Spleen (tissue), 11 donors: ENCODE measurements at regions not wholly inside any gene's neighbourhood (a gene's known extent, or its start where the extent isn't known, plus 50 kb on each side); places are given as distances from the start of the nearest gene placed in this dataset.

Experiments
- DNase-seq: peaks from one replicate; pipeline ENCODE4 v3.0.0-alpha.2; 2020
- H3K27ac ChIP-seq, 8 donors: fragments of 200-600 bp; sonication (generic) in 7 of 8; 1 replicate in 4 of 8; 2 replicates in 4 of 8; pipeline versions ENCODE4 v1.5.0 to v1.8.0; 2016 to 2021; ENCODE audit warnings: inconsistent platforms in 4 of 8, mild to moderate bottlenecking in 4 of 8, moderate library complexity in 1 of 8
- H3K27me3 ChIP-seq, 7 donors: fragments of 200-600 bp; sonication (generic) in 6 of 7; replicated peaks in 1 of 7; 1 replicate in 4 of 7; 2 replicates in 3 of 7; pipeline versions ENCODE4 v1.5.0 to v1.8.0; 2016 to 2021; ENCODE audit warnings: inconsistent platforms in 3 of 7, mild to moderate bottlenecking in 1 of 7
- H3K36me3 ChIP-seq, 6 donors: fragments of 200-600 bp; sonication (generic) in 5 of 6; 1 replicate in 4 of 6; 2 replicates in 2 of 6; pipeline versions ENCODE4 v1.5.0 to v1.8.0; 2016 to 2021; ENCODE audit warnings: inconsistent platforms in 2 of 6
- H3K4me1 ChIP-seq, 6 donors: fragments of 200-600 bp; sonication (generic) in 5 of 6; 1 replicate in 3 of 6; 2 replicates in 3 of 6; pipeline versions ENCODE4 v1.5.0 to v1.8.0; 2016 to 2021; ENCODE audit warnings: inconsistent platforms in 3 of 6
- H3K4me3 ChIP-seq, 8 donors: fragments of 200-600 bp; sonication (generic) in 7 of 8; 1 replicate in 4 of 8; 2 replicates in 4 of 8; pipeline versions ENCODE4 v1.5.0 to v1.8.0; 2016 to 2021; ENCODE audit warnings: inconsistent platforms in 4 of 8, mild to moderate bottlenecking in 4 of 8, moderate library complexity in 2 of 8
- H3K9me3 ChIP-seq, 8 donors: fragments of 200-600 bp; sonication (generic) in 7 of 8; 1 replicate in 4 of 8; 2 replicates in 4 of 8; pipeline versions ENCODE4 v1.5.0 to v1.8.0; 2016 to 2021; ENCODE audit warnings: inconsistent platforms in 4 of 8
- POLR2A ChIP-seq, 3 donors: fragments of 450-650 bp; IDR thresholded peaks; one replicate each; pipeline ENCODE4 v1.5.1; 2017; ENCODE audit warnings: antibody characterized with exemption in 3 of 3, mild to moderate bottlenecking in 1 of 3
- POLR2AphosphoS5 ChIP-seq, 3 donors: sonication (generic); formaldehyde crosslinking; IDR thresholded peaks; one replicate each; pipeline ENCODE4 v1.5.1; 2017; ENCODE audit warnings: antibody characterized with exemption in 3 of 3
- WGBS, 5 donors: extraction: QIAGEN DNeasy Blood & Tissue Kit in 3 of 5; methylation state at CpG; one replicate each; pipeline versions ENCODE4 v1.1.5 to v1.1.7; 2013 to 2018; 5-methylcytosine and 5-hydroxymethylcytosine counted together
- intact Hi-C: fragments of 100-400 bp; cut with DNase I; formaldehyde crosslinking; loops from one replicate; pipeline ENCODE4 v1.15.0; 2023; ENCODE audit warnings: low total_unique reads
- TF ChIP-seq, protein P1 (sequence below), 11 experiments: fragments of 200-600 bp in 7 of 11; fragments of 450-650 bp in 4 of 11; sonication (generic) in 4 of 11; IDR thresholded peaks in 8 of 11; conservative IDR thresholded peaks in 3 of 11; 1 replicate in 7 of 11; 2 replicates in 4 of 11; pipeline versions ENCODE4 v1.4.0 to v1.8.0; 2016 to 2021; ENCODE audit warnings: antibody characterized with exemption in 11 of 11, inconsistent platforms in 4 of 11, mild to moderate bottlenecking in 1 of 11
- donor health status: healthy with polysubstance abuse.
- donor health status: DM: no; HTN: no; CAD: no; lungs with moderate emphysema.
- donor health status: DM: no; HTN: no; CAD: no.
- donor health status: Bipolar disorder and iron deficiency.
- donor health status: healthy.
- donor health status: DM: no; HTN: no; CAD: no.
- donor health status: DM: yes; HTN: yes; CAD: no.

DNA sequence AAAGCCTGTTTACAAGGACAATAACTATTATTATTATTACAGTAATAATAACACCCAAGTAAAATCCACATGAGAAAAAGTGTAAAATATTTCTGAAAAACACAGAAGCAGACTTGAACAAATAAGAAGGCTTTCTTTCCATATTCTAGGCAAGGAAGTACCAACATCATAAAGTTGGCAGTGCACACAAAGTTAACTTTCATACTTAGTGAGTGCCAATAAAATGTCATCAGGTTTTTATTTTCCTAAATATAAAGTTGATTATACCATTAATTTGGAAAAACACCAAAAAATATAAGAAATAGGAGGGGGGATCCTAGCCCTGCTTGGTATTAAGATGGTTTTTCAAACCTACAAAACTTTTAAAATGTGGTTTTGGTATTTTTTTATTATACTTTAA is 161.4 kb downstream of the PRELID2 start:
- no peak overlapping the region for H3K4me3 ChIP-seq
- intact Hi-C loops: no loop called here
- H3K36me3 ChIP-seq: no peaks in the 10 kb centered on the region
- TF ChIP-seq POLR2A (IDR thresholded peaks at IDR 0.05) (no peak), POLR2AphosphoS5 (IDR thresholded peaks at IDR 0.05) (no peak)
- TF ChIP-seq, protein P1, sequence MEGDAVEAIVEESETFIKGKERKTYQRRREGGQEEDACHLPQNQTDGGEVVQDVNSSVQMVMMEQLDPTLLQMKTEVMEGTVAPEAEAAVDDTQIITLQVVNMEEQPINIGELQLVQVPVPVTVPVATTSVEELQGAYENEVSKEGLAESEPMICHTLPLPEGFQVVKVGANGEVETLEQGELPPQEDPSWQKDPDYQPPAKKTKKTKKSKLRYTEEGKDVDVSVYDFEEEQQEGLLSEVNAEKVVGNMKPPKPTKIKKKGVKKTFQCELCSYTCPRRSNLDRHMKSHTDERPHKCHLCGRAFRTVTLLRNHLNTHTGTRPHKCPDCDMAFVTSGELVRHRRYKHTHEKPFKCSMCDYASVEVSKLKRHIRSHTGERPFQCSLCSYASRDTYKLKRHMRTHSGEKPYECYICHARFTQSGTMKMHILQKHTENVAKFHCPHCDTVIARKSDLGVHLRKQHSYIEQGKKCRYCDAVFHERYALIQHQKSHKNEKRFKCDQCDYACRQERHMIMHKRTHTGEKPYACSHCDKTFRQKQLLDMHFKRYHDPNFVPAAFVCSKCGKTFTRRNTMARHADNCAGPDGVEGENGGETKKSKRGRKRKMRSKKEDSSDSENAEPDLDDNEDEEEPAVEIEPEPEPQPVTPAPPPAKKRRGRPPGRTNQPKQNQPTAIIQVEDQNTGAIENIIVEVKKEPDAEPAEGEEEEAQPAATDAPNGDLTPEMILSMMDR (IDR thresholded peaks at IDR 0.05 in 8 of 11, conservative IDR thresholded peaks at IDR 0.05 in 3 of 11): no peak
- H3K27me3 ChIP-seq: no peaks in the 10 kb centered on the region
- no peak for DNase-seq
- no peaks in the 10 kb centered on the region for H3K4me1 ChIP-seq
- no peaks in the 10 kb centered on the region for H3K9me3 ChIP-seq
- no peak overlapping the region for H3K27ac ChIP-seq

GRCh38 chr5:145668714-145669113 is 166.4 kb downstream of the PRELID2 start:
- no peak overlapping the region for H3K27ac ChIP-seq
- no peak overlapping the region for H3K4me3 ChIP-seq
- H3K27me3 ChIP-seq: no peaks in the 10 kb centered on the region
- no peak for TF ChIP-seq POLR2A (IDR thresholded peaks at IDR 0.05)
- TF ChIP-seq, protein P1 (IDR thresholded peaks at IDR 0.05 in 8 of 11, conservative IDR thresholded peaks at IDR 0.05 in 3 of 11): no peak
- TF ChIP-seq POLR2AphosphoS5 (IDR thresholded peaks at IDR 0.05): no peak
- intact Hi-C loops: no loop called here
- no peaks in the 10 kb centered on the region for H3K4me1 ChIP-seq
- no peak for DNase-seq
- no peaks in the 10 kb centered on the region for H3K36me3 ChIP-seq
- no peaks in the 10 kb centered on the region for H3K9me3 ChIP-seq
- 58 to 78% (median 71%) methylated on average over 3 of the region's 3 CpGs for WGBS, 5 donors

DNA sequence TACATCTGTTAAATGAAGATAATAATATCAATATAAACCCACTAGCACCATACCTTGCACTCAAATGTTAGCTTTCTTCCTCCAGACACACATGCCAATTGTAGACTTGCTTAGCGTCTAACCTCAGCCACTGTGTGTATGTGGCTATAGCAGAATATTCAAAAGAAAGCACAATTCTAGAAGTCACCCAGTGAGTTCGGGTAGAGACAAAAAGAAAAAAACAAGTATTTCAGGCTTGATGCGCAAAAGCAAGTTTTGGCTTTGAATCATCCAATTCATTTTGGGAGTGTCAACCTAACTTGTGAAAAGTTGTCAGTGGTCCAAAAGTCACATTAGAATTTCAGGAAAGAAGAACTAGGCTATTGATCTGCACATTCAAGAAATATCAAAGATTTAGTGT is 167.4 kb downstream of the PRELID2 start:
- H3K27ac ChIP-seq: no peak overlapping the region
- intact Hi-C loops: no loop called here

DNA sequence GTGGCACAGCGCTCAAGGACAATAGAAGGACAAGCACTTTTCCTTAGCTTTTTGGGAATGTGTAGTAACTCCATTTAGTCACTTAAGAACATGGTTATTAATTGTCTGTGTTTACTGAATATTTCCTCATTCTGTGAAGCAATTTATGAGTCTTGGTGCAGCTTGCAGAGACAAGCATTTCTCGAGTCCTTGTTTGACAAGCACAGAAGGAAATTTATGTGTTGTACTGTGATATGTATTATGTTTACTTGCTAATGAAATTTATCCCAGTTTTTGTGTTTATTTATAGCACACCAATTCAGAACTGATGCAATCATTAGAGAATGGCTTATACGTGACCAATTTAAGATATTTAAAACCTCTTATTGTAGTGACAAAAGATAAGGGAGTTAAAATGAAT is 168.6 kb downstream of the PRELID2 start:
- 83 to 87% (median 86%) methylated on average over 3 of the region's 3 CpGs for WGBS, 5 donors
- H3K4me1 ChIP-seq: no peaks in the 10 kb centered on the region
- intact Hi-C loops: no loop called here
- no peaks in the 10 kb centered on the region for H3K27me3 ChIP-seq
- no peak for DNase-seq
- TF ChIP-seq POLR2A (IDR thresholded peaks at IDR 0.05): no peak
- TF ChIP-seq, protein P1 (IDR thresholded peaks at IDR 0.05 in 8 of 11, conservative IDR thresholded peaks at IDR 0.05 in 3 of 11): no peak
- no peak for TF ChIP-seq POLR2AphosphoS5 (IDR thresholded peaks at IDR 0.05)
- no peaks in the 10 kb centered on the region for H3K36me3 ChIP-seq
- H3K9me3 ChIP-seq: no peaks in the 10 kb centered on the region
- no peak overlapping the region for H3K27ac ChIP-seq
- H3K4me3 ChIP-seq: no peak overlapping the region

More for the DNA sequence above, 167.4 kb downstream of the PRELID2 start:
- WGBS, 5 donors: 91 to 98% (median 95%) methylated on average over 3 of the region's 3 CpGs
- Histone ChIP-seq H3K4me1 (no peaks in the 10 kb centered on the region), H3K27me3 (no peaks in the 10 kb centered on the region), H3K4me3 (no peak overlapping the region), H3K9me3 (no peaks in the 10 kb centered on the region), H3K36me3 (no peaks in the 10 kb centered on the region)
- DNase-seq: no peak
- TF ChIP-seq POLR2AphosphoS5 (IDR thresholded peaks at IDR 0.05) (no peak), POLR2A (IDR thresholded peaks at IDR 0.05) (no peak)
- TF ChIP-seq, protein P1 (IDR thresholded peaks at IDR 0.05 in 8 of 11, conservative IDR thresholded peaks at IDR 0.05 in 3 of 11): no peak
